ENCODE measurements at regions not wholly inside any gene's neighbourhood (a gene's known extent, or its start where the extent isn't known, plus 50 kb on each side); places are given as distances from the start of the nearest gene placed in this dataset.
A peak's percentile ranks its signal among the peaks of the same experiment; 100 is the strongest.
"Not testable (repeated sequence)": the region's sequence is repeated elsewhere in the genome, so short reads cannot be mapped to it uniquely, and the experiment has no call there.

GRCh38 chr5:174533751-174534241 lies 190.6 kb upstream of the MSX2 start:
- Histone ChIP-seq H3K9me3 (ENCODE audit: control insufficient read depth in 4 of 4, insufficient read depth in 3 of 4, low read length in 3 of 4) (peaks cover 0 to under 1% (median 0%) of the 10 kb centered on the region in 4 donors), H3K4me3 (no peak overlapping the region), H3K9ac (ENCODE audit: insufficient read depth in 1 of 2, low read length in 2 of 2) (no peak overlapping the region), H3K4me1 (ENCODE audit: control insufficient read depth in 5 of 5, insufficient read depth in 5 of 5, low read length in 5 of 5) (peaks cover 0 to 18% (median 3%) of the 10 kb centered on the region in 5 donors), H3K27me3 (ENCODE audit: control insufficient read depth in 3 of 3, insufficient read depth in 3 of 3, low read length in 2 of 3) (peaks cover 0 to 2% (median 0%) of the 10 kb centered on the region in 3 donors), H3K27ac (ENCODE audit: low read depth in 1 of 2, low read length in 1 of 2) (peak overlapping the region in 1 of 2 donors; percentile 56), H3K36me3 (ENCODE audit: control insufficient read depth in 4 of 4, insufficient read depth in 4 of 4, low read length in 4 of 4) (no peaks in the 10 kb centered on the region)
- 26 to 43% methylated on average over 5 of the region's 5 CpGs for WGBS, 2 donors
- TF ChIP-seq CTCF (IDR thresholded peaks at IDR 0.05; ENCODE audit: control extremely low read depth, extremely low read depth) = no peak
- DNase-seq (peak in 2 of 3 donors; percentile 31 to 58), ATAC-seq (ENCODE audit: insufficient read depth, low FRiP score) (peak; percentile 42)

- peaks cover 0 to 18% (median 3%) of the 10 kb centered on the region in 5 donors for H3K4me1 ChIP-seq (ENCODE audit: control insufficient read depth in 5 of 5, insufficient read depth in 5 of 5, low read length in 5 of 5)
- no peak for DNase-seq
- no peak for ATAC-seq (ENCODE audit: insufficient read depth, low FRiP score)
- H3K9ac ChIP-seq (ENCODE audit: insufficient read depth in 1 of 2, low read length in 2 of 2) = no peak overlapping the region
- no peaks in the 10 kb centered on the region for H3K36me3 ChIP-seq (ENCODE audit: control insufficient read depth in 4 of 4, insufficient read depth in 4 of 4, low read length in 4 of 4)
- H3K27me3 ChIP-seq (ENCODE audit: control insufficient read depth in 3 of 3, insufficient read depth in 3 of 3, low read length in 2 of 3) = peaks cover 0 to 2% (median 0%) of the 10 kb centered on the region in 3 donors
- H3K4me3 ChIP-seq = no peak overlapping the region
- H3K9me3 ChIP-seq (ENCODE audit: control insufficient read depth in 4 of 4, insufficient read depth in 3 of 4, low read length in 3 of 4) = peaks cover 0 to 3% (median 1%) of the 10 kb centered on the region in 4 donors
- no peak for TF ChIP-seq CTCF (IDR thresholded peaks at IDR 0.05; ENCODE audit: control extremely low read depth, extremely low read depth)
- WGBS, 2 donors = 94 to 98% methylated on average over 3 of the region's 3 CpGs
- H3K27ac ChIP-seq (ENCODE audit: low read depth in 1 of 2, low read length in 1 of 2) = no peak overlapping the region
Observed at GRCh38 chr5:174535669-174536068, 188.7 kb upstream of the MSX2 start.

DNA sequence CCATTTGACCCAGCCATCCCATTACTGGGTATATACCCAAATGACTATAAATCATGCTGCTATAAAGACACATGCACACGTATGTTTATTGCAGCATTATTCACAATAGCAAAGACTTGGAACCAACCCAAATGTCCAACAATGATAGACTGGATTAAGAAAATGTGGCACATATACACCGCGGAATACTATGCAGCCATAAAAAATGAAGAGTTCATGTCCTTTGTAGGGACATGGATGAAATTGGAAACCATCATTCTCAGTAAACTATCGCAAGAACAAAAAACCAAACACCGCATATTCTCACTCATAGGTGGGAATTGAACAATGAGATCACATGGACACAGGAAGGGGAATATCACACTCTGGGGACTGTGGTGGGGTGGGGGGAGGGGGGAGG lies 184.6 kb upstream of the MSX2 start:
- not testable (repeated sequence) for H3K4me1 ChIP-seq (ENCODE audit: control insufficient read depth in 5 of 5, insufficient read depth in 5 of 5, low read length in 5 of 5); H3K4me3 ChIP-seq; H3K9ac ChIP-seq (ENCODE audit: insufficient read depth in 1 of 2, low read length in 2 of 2); H3K27ac ChIP-seq (ENCODE audit: low read depth in 1 of 2, low read length in 1 of 2); H3K27me3 ChIP-seq (ENCODE audit: control insufficient read depth in 3 of 3, insufficient read depth in 3 of 3, low read length in 2 of 3); H3K36me3 ChIP-seq (ENCODE audit: control insufficient read depth in 4 of 4, insufficient read depth in 4 of 4, low read length in 4 of 4); ATAC-seq (ENCODE audit: insufficient read depth, low FRiP score); DNase-seq; H3K9me3 ChIP-seq (ENCODE audit: control insufficient read depth in 4 of 4, insufficient read depth in 3 of 4, low read length in 3 of 4)
- 90 to 91% methylated on average over 2 of the region's 5 CpGs for WGBS, 2 donors

DNA sequence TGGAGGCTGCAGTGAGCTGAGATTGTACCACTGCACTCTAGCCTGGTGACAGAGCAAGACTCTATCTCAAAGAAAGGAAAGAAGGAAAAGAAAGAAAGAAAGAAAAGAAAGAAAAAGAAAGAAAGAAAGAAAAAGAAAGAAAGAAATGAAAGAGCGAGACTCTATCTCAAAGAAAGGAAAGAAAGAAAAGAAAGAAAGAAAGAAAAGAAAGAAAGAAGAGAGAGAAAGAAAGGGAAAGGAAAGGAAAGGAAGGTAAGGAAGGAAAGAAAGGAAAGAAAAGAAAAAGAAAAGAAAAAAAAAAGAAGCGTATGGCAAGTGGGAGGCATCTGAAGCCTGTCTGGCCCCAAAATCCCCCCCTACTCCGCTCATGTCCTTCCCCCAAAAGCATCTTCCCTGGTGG lies 182.3 kb upstream of the MSX2 start:
- 91 to 94% methylated on average over 3 of the region's 3 CpGs for WGBS, 2 donors
- ATAC-seq (ENCODE audit: insufficient read depth, low FRiP score) (no peak), DNase-seq (no peak)
- no peak overlapping the region for H3K27ac ChIP-seq (ENCODE audit: low read depth in 1 of 2, low read length in 1 of 2)
- no peak for TF ChIP-seq CTCF (IDR thresholded peaks at IDR 0.05; ENCODE audit: control extremely low read depth, extremely low read depth)
- no peaks in the 10 kb centered on the region for H3K4me1 ChIP-seq (ENCODE audit: control insufficient read depth in 5 of 5, insufficient read depth in 5 of 5, low read length in 5 of 5)
- H3K27me3 ChIP-seq (ENCODE audit: control insufficient read depth in 3 of 3, insufficient read depth in 3 of 3, low read length in 2 of 3) = peaks cover 0 to 2% (median 0%) of the 10 kb centered on the region in 3 donors
- H3K4me3 ChIP-seq = no peak overlapping the region
- H3K9me3 ChIP-seq (ENCODE audit: control insufficient read depth in 4 of 4, insufficient read depth in 3 of 4, low read length in 3 of 4) = peaks cover 0 to 3% (median 1%) of the 10 kb centered on the region in 4 donors
- H3K9ac ChIP-seq (ENCODE audit: insufficient read depth in 1 of 2, low read length in 2 of 2) = no peak overlapping the region
- no peaks in the 10 kb centered on the region for H3K36me3 ChIP-seq (ENCODE audit: control insufficient read depth in 4 of 4, insufficient read depth in 4 of 4, low read length in 4 of 4)
